Upper lobe of right lung (tissue), 1 donor: ENCODE measurements at regions not wholly inside any gene's neighbourhood (a gene's known extent, or its start where the extent isn't known, plus 50 kb on each side); places are given as distances from the start of the nearest gene placed in this dataset.

Experiments
- ATAC-seq: fragments of 200-7000 bp; cut with Tn5 transposase; one replicate; pipeline ENCODE4 v1.9.1; 2020; ENCODE audit warnings: mild to moderate bottlenecking, moderate library complexity
- DNase-seq: peaks from one replicate; pipeline ENCODE4 v3.0.0-alpha.2; 2020
- H3K27ac ChIP-seq: fragments of 200-600 bp; one replicate; pipeline ENCODE4 v1.8.0; 2022
- H3K27me3 ChIP-seq: fragments of 200-600 bp; one replicate; pipeline ENCODE4 v1.8.0; 2022; ENCODE audit warnings: mild to moderate bottlenecking
- H3K36me3 ChIP-seq: fragments of 200-600 bp; one replicate; pipeline ENCODE4 v1.8.0; 2022
- H3K4me1 ChIP-seq: fragments of 200-600 bp; one replicate; pipeline ENCODE4 v1.8.0; 2022
- H3K4me3 ChIP-seq: fragments of 200-600 bp; one replicate; pipeline ENCODE4 v1.8.0; 2022; ENCODE audit warnings: mild to moderate bottlenecking
- H3K9me3 ChIP-seq: fragments of 200-600 bp; one replicate; pipeline ENCODE4 v1.8.0; 2022
- CTCF ChIP-seq: fragments of 200-600 bp; IDR thresholded peaks from one replicate; pipeline ENCODE4 v1.8.0; 2022; ENCODE audit warnings: antibody characterized with exemption
- intact Hi-C: fragments of 100-400 bp; cut with DNase I; formaldehyde crosslinking; loops from one replicate; pipeline ENCODE4 v1.11.0; 2022
- donor health status: DM: no; HTN: yes; CAD: no; lungs with severe emphysema.

DNA sequence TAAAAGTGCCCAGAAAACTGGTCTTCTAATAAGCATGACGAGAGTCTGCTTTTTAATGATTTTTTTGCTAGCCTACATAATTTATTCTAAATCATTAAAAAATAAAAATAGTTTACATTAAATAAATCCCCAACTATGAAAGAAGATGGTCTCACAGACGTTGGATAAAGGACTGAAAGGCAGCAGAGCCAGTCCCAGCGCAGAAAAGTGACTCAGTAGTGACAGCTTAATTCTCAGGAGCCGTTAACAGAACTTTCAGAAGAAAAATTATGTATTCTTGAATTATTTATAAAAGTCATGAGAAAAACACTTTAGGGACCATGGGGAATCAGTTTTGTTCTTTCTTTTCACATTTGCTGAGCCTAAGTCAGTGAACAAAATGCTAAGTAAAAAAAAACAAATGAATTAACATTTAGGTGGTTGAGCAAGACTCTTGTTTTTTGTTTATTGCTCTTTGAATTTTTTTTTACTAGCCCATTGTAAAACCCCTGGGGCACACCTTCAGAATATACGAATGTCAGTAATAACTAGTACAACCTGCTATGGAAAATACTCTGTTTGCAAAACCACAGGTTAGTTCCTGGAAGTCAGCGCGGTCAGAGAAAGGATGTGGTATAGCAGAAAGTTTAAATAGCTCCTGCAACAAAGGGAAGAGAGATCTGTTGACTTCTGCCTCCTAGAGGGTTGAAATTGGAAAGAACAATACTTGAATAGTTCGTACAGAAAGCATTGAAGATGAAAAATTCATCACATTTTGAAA lies 50.4 kb upstream of the CCDC160 start:
- no peak for ATAC-seq
- DNase-seq, result no peak
- H3K27me3 ChIP-seq, result no peaks in the 10 kb centered on the region

More for the DNA sequence above, 50.4 kb upstream of the CCDC160 start:
- no peak for TF ChIP-seq CTCF
- Histone ChIP-seq H3K9me3 (no peaks in the 10 kb centered on the region), H3K27ac (no peak overlapping the region), H3K36me3 (no peaks in the 10 kb centered on the region), H3K4me3 (no peak overlapping the region), H3K4me1 (no peaks in the 10 kb centered on the region)
- intact Hi-C loops, result no loop called here
